Stimulated activated CD8-positive, alpha-beta memory T cell treated with anti-CD3 and anti-CD28 coated beads, Interleukin-7, amount 100 ng/mL, for 1 hour (primary cell): ENCODE measurements at regions not wholly inside any gene's neighbourhood (a gene's known extent, or its start where the extent isn't known, plus 50 kb on each side); places are given as distances from the start of the nearest gene placed in this dataset.
"Not testable (repeated sequence)": the region's sequence is repeated elsewhere in the genome, so short reads cannot be mapped to it uniquely, and the experiment has no call there.

Source experiments
- DNase-seq, 2 donors: peaks; one replicate each; pipeline ENCODE4 v3.0.0-alpha.2; 2020; ENCODE audit warnings: low read depth in 2 of 2

GRCh38 chr10:46749003-46749402, 162.2 kb upstream of the PTPN20 start:
- DNase-seq: not testable (repeated sequence)

GRCh38 chr10:46749470-46749869, 161.8 kb upstream of the PTPN20 start:
- not testable (repeated sequence) for DNase-seq

- DNase-seq: not testable (repeated sequence)
Observed at GRCh38 chr10:46753763-46754162, 157.5 kb upstream of the PTPN20 start.

GRCh38 chr10:46761471-46761870, 149.8 kb upstream of the PTPN20 start:
- not testable (repeated sequence) for DNase-seq

- DNase-seq: not testable (repeated sequence)
Observed at GRCh38 chr10:46768515-46769291, 142.5 kb upstream of the PTPN20 start.

GRCh38 chr10:46773178-46773896, 137.9 kb upstream of the PTPN20 start:
- not testable (repeated sequence) for DNase-seq

- not testable (repeated sequence) for DNase-seq
Observed at GRCh38 chr10:46773897-46774236, 137.4 kb upstream of the PTPN20 start.

GRCh38 chr10:46774366-46774765, 136.9 kb upstream of the PTPN20 start:
- not testable (repeated sequence) for DNase-seq

GRCh38 chr10:46774945-46775667, 136.1 kb upstream of the PTPN20 start:
- not testable (repeated sequence) for DNase-seq

- DNase-seq: not testable (repeated sequence)
Observed at GRCh38 chr10:46775668-46776059, 135.6 kb upstream of the PTPN20 start.

GRCh38 chr10:46779571-46779970, 131.7 kb upstream of the PTPN20 start:
- not testable (repeated sequence) for DNase-seq

GRCh38 chr10:46780164-46780563, 131.1 kb upstream of the PTPN20 start:
- not testable (repeated sequence) for DNase-seq

- not testable (repeated sequence) for DNase-seq
Observed at GRCh38 chr10:46781001-46781400, 130.2 kb upstream of the PTPN20 start.

- not testable (repeated sequence) for DNase-seq
Observed at GRCh38 chr10:46782001-46782874, 129.0 kb upstream of the PTPN20 start.

- DNase-seq: not testable (repeated sequence)
Observed at GRCh38 chr10:46784665-46785064, 126.6 kb upstream of the PTPN20 start.

GRCh38 chr10:46786125-46786517, 125.1 kb upstream of the PTPN20 start:
- DNase-seq: not testable (repeated sequence)

- DNase-seq: peak in 1 of 2 donors; percentile 20
Observed at GRCh38 chr10:46786518-46787320, 124.5 kb upstream of the PTPN20 start.

- no peak for DNase-seq
Observed at GRCh38 chr10:46787321-46787615, 124.0 kb upstream of the PTPN20 start.

GRCh38 chr10:46792657-46793357, 118.4 kb upstream of the PTPN20 start:
- not testable (repeated sequence) for DNase-seq

GRCh38 chr10:46796351-46796750, 114.9 kb upstream of the PTPN20 start:
- DNase-seq: not testable (repeated sequence)
